HG02884 (cell line): ENCODE measurements at regions not wholly inside any gene's neighbourhood (a gene's known extent, or its start where the extent isn't known, plus 50 kb on each side); places are given as distances from the start of the nearest gene placed in this dataset.

Experiments used
- ATAC-seq: cut with Tn5 transposase; IDR thresholded peaks from one replicate; pipeline ENCODE4 v1.9.1; 2021; ENCODE audit warnings: mild to moderate bottlenecking, moderate library complexity; ENCODE audit not compliant: unreplicated experiment

DNA sequence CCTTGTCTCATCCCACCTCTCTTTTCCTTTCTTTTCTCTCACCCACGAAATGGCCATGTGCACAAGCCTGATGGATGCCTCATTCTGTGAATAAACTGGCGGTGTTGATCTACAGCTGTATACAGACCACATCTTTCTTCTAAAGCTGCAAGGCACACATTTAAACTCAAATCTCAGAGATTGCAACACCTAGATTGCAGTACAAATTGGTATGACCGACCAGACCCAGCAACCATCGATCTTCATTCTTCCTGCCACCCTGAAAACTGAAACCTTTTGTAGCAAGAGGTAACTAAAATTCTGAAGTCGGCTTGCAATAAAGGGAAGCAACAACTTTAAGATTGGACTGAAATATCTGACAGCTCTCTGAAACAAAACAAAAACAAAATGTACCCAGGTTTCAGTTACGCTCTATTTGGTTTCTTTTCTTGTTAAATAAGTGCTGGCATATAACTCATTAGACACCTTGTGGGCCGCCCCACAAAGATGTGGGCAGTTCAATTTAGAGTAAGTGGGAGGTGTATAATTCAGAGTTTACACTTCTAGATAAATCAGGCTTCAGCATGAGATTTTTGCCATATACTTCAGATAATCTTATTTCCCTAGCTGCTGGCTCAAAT, 390.0 kb upstream of the NOVA1 start:
- no peak for ATAC-seq

DNA sequence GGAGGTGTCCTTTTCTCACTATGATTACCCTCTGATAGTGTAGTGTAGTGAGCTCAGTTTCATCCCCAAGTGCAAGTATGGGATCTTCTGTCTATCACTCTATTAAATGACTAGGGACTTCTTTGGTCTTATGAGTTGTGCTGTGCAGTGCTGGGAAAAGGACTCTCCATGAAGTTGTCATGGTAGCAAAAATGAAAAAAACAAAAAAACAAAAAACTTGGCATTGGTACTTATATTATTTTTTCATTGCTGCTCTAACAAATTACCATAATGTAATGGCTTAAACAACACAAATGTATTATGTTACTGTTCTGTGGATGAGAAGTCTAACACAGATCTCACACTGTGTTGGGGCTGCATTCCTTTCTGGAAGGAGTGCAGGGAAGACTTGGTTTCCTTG, 393.1 kb upstream of the NOVA1 start:
- ATAC-seq: no peak

DNA sequence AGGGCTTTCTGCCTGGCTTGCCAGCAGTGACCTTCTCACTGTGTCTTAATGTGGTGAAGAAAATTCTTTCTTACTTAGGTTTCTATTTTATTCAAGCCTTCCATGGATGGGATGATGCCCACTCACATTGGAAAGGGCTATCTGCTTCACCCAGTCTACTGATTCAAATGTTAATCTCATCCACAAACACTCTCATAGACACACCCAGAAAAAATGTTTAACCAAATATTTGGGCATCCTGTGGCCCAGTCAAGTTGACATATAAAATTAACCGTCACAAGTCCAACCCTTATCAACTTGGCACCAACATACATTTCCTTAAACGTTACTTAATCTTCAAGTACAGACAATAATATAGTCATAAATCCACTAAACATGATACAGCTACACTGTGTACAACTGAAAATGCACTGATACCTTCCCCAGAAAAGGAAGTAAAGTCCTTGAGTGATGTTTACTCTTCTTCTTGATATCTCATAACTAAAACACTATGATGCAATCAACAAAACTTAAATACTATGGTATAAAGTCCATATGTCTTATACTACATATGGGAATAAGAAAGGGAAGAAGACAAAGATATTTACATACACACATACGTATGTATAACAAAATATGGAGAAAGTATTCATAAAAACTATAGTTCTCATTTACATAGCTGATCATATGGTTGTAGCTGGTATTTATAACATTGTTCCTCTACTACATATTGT, 394.7 kb upstream of the NOVA1 start:
- ATAC-seq: no peak

- no peak for ATAC-seq
Observed at GRCh38 chr14:26993556-26993955, 395.7 kb upstream of the NOVA1 start.

DNA sequence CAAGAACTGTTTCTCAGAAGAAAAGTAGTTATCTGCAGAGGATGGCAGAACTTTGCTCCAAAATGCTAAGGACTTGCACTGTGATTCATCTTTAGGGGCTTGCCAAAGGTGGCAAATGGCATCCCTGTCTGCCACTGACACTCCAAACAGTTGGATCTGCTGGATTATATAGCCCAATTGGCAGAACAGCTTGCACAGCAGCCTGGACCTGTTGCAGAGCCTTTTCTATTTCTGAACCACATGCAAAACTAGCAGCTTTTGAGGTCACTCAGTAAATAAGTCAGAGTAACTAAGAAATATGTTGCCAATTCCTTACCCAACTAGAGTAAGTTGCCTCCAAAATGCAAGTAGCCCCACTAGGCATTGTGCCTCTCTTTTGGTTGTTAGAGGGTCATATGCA, 397.5 kb upstream of the NOVA1 start:
- ATAC-seq: no peak

DNA sequence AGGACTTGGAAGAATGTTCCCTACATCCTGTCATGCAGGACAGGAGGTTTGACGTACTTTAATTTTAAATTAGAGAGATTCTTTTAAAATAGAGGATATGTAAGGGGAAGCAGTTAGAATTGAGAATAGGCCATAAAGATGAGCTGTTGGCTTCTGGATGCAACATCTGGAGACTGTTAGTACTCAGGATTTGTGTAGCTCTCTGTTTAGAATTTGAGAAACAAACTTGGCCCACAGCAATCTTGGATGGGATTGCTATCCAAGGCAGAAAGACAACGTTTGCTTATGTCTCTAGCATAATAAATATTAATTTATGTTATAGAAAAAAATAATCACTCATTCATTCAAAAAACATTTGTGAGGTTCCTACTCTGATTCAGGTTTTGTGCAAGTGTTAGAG, 398.4 kb upstream of the NOVA1 start:
- no peak for ATAC-seq

GRCh38 chr14:27002179-27002578, 404.3 kb upstream of the NOVA1 start:
- no peak for ATAC-seq

DNA sequence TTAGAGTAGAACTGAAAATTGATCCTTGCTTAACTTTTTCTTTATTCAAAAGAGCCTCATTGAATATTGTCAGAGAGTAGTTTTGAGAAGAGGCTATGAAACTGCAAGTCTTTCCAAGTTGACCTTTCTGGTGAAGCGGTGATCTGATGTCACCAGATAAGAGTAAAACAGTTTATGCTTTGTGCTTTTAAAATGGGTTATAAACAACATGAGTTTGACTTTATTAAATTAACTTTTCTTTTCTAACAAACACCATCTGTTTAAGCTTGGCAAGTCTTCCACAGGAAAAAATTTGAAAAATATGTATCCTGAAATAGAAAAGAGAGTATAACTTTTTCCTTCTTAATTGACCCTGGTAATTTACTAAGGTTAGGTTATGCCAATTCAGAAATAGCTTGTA, 408.7 kb upstream of the NOVA1 start:
- ATAC-seq: no peak

GRCh38 chr14:27008187-27008586, 410.4 kb upstream of the NOVA1 start:
- ATAC-seq: no peak

DNA sequence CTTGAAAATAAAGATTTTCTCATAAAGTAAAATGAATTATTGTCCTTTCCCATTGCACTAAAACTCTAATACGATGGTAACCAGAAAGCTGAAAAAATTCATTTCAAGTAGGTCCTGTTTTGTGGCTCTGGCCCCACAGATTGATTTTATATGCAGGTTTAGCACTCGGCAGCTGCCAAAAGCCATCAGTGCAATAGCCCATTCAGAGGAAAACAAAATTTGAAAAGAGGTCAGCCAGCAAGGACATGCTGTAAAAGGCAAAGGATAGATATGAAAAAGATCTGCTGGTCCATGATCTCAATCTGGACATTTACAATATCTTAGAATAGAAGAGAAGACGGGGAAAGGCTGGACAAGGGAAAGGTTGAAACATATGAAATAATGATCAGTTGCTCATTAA, 414.8 kb upstream of the NOVA1 start:
- ATAC-seq: no peak

GRCh38 chr14:27013678-27014077, 415.8 kb upstream of the NOVA1 start:
- ATAC-seq: no peak

GRCh38 chr14:27015065-27015464, 417.2 kb upstream of the NOVA1 start:
- no peak for ATAC-seq

- ATAC-seq: no peak
Observed at GRCh38 chr14:27025648-27026047, 427.8 kb upstream of the NOVA1 start.

GRCh38 chr14:27026097-27026496, 428.3 kb upstream of the NOVA1 start:
- ATAC-seq: no peak

DNA sequence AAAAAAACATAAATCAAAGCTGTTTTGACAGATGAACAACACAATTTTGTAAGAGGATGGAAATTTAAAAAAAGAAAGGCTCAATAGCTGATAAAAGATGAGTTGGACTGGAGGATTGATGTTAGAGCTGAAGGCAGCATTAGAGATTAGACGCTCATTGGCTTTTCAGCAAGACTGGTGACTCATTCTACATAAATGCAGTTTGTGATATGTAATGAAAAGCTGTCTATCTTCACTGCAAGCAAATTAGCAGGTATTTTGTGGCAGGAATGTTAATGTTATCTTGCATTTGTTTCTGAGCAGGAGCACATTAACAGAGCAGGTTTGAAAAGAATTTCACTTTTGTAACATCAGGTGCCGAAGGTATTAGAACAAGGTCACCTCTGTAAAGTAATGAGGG, 442.7 kb upstream of the NOVA1 start:
- no peak for ATAC-seq

- no peak for ATAC-seq
Observed at GRCh38 chr14:27049701-27050100, 451.9 kb upstream of the NOVA1 start.

GRCh38 chr14:27050208-27050607, 452.4 kb upstream of the NOVA1 start:
- ATAC-seq: no peak

GRCh38 chr14:27056586-27056985, 458.8 kb upstream of the NOVA1 start:
- ATAC-seq: no peak

GRCh38 chr14:27061299-27061698, 463.5 kb upstream of the NOVA1 start:
- ATAC-seq: no peak

- ATAC-seq: no peak
Observed at GRCh38 chr14:27063959-27064358, 466.1 kb upstream of the NOVA1 start.

DNA sequence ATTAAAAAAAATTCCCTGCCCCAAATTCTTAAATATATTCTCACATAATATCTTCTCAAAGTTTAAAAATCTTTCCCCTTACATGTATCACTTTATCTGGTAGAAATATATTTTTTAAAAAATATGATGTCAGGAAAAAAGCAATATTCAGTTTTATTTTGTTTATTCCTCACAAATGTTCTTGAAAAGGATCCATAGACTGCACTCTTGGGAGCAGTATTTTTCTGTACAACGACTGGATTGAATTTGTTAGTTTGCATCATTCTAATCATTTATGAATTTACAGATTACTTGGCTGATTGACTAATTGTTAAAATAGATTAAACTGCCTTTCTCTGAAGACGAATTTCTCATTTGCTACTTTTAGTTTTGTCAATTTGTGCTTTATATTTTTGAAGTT, 468.1 kb upstream of the NOVA1 start:
- ATAC-seq: no peak

GRCh38 chr14:27067961-27068360, 470.1 kb upstream of the NOVA1 start:
- ATAC-seq: no peak

DNA sequence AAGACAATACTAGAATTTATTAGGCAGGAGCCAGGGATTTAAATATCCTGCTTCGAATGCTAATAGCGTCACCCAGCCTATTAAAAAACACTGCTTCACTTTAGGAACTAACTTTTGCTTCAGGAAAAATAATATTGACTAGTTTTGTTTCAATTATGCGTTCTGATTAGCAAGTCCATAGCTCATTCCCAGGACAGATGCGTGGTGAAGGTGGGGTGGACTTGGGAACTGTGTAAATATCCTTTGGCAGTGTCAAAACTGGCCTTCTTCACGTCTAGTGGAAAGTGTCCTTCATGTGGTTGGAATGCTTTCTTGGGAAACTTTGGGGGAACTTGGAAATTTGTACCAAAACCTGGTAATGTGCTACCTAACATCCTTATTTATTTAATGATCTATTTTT, 474.8 kb upstream of the NOVA1 start:
- no peak for ATAC-seq
